Astrocyte (in vitro differentiated cells and primary cell): ENCODE measurements at regions not wholly inside any gene's neighbourhood (a gene's known extent, or its start where the extent isn't known, plus 50 kb on each side); places are given as distances from the start of the nearest gene placed in this dataset.

ENCODE experiments used
- DNase-seq: peaks from one replicate; pipeline ENCODE4 v3.0.0-alpha.2; 2010; ENCODE audit warnings: low read depth
- FAIRE-seq: peaks from 2 replicates; lab custom pipeline; 2011; peaks lifted over from hg19 to GRCh38; lab: Jason Lieb, UNC
- H2AFZ ChIP-seq: 2 replicates; pipeline ENCODE4 v1.6.0; 2012; ENCODE audit warnings: low read depth, low read length, inconsistent platforms
- H3K27ac ChIP-seq: 2 replicates; pipeline ENCODE4 v1.5.1; 2011; ENCODE audit warnings: low read depth, low read length, inconsistent platforms
- H3K27me3 ChIP-seq: 2 replicates; pipeline ENCODE4 v1.6.0; 2011; ENCODE audit warnings: low read length, inconsistent platforms; ENCODE audit not compliant: insufficient read depth
- H3K36me3 ChIP-seq: 2 replicates; pipeline ENCODE4 v1.5.1; 2011; ENCODE audit warnings: low read length, inconsistent platforms; ENCODE audit not compliant: insufficient read depth
- H3K4me1 ChIP-seq: 2 replicates; pipeline ENCODE4 v1.5.1; 2011; ENCODE audit warnings: low read length, inconsistent platforms; ENCODE audit not compliant: insufficient read depth
- H3K4me2 ChIP-seq: 2 replicates; pipeline ENCODE4 v1.6.0; 2012; ENCODE audit warnings: low read length, inconsistent platforms
- H3K4me3 ChIP-seq: 2 replicates; pipeline ENCODE4 v1.5.1; 2011; ENCODE audit warnings: low read depth, mild to moderate bottlenecking, low read length, inconsistent platforms; ENCODE audit not compliant: insufficient read depth
- H3K79me2 ChIP-seq: 2 replicates; pipeline ENCODE4 v1.6.0; 2012; ENCODE audit warnings: mild to moderate bottlenecking, low read length, inconsistent platforms; ENCODE audit not compliant: insufficient read depth
- H3K9ac ChIP-seq: 2 replicates; pipeline ENCODE4 v1.6.0; 2012; ENCODE audit warnings: mild to moderate bottlenecking, low read length, inconsistent platforms
- H3K9me3 ChIP-seq: 2 replicates; pipeline ENCODE4 v1.5.1; 2012; ENCODE audit warnings: low read depth, mild to moderate bottlenecking, low read length, inconsistent platforms; ENCODE audit not compliant: insufficient read depth
- H4K20me1 ChIP-seq: 2 replicates; pipeline ENCODE4 v1.6.0; 2012; ENCODE audit warnings: low read length, inconsistent platforms; ENCODE audit not compliant: insufficient read depth
- H3K27ac Mint-ChIP-seq: one replicate; pipeline ENCODE4 v1.8.0; 2021; ENCODE audit warnings: mild to moderate bottlenecking, mixed read lengths; ENCODE audit not compliant: unreplicated experiment
- H3K27me3 Mint-ChIP-seq: one replicate; pipeline ENCODE4 v1.8.0; 2021; ENCODE audit warnings: low read depth, mixed read lengths; ENCODE audit not compliant: unreplicated experiment
- H3K36me3 Mint-ChIP-seq: one replicate; pipeline ENCODE4 v1.8.0; 2021; ENCODE audit warnings: low read depth, mixed read lengths; ENCODE audit not compliant: unreplicated experiment
- H3K4me1 Mint-ChIP-seq: one replicate; pipeline ENCODE4 v1.8.0; 2021; ENCODE audit warnings: low read depth, mixed read lengths; ENCODE audit not compliant: unreplicated experiment
- H3K4me3 Mint-ChIP-seq: one replicate; pipeline ENCODE4 v1.8.0; 2021; ENCODE audit warnings: mild to moderate bottlenecking, moderate library complexity, mixed read lengths; ENCODE audit not compliant: unreplicated experiment
- H3K9me3 Mint-ChIP-seq: one replicate; pipeline ENCODE4 v1.8.0; 2021; ENCODE audit warnings: mild to moderate bottlenecking, mixed read lengths; ENCODE audit not compliant: unreplicated experiment
- EZH2 ChIP-seq: IDR thresholded peaks from 2 replicates; pipeline ENCODE4 v1.6.1; 2012; ENCODE audit warnings: mild to moderate bottlenecking, low read length, inconsistent platforms; ENCODE audit not compliant: insufficient read depth
- TF ChIP-seq, protein P1 (sequence below): IDR thresholded peaks from 2 replicates; pipeline ENCODE4 v1.5.1; 2011; ENCODE audit warnings: low read depth, mild to moderate bottlenecking, inconsistent platforms, low read length, moderate library complexity; ENCODE audit not compliant: insufficient read depth

DNA sequence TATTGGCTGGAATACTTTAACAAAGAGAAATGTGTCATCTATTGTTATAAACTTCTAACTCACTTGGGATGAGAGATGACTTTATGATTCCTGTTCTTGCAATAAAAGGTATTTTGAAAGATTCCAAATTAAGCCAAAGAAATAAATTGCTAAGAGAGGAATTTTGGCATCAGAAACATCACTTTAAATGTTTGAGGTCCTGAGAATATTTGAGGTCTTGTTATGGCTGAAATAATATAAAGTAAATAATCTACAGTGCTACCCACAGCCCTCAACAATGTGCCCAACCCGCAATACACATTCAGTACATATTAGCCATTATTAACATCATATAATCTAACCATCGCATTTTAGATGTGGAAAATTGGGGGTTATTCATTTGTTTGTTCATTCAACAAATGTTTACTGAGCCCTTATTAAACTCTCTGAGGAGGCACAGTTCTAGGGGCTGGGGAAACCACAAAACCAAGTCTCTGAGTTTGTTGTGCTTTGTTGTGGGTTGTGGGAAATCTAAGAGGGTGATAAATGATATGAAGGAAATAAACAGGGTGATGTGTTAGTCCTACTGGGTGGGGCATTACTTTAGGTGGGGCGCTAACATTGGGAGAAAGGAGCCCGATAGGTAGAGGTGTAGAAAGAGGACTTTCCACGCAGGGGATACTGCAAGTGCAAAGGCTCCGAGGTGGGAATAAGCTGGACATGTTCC is 135.2 kb upstream of the CLINT1 start:
- Mint-ChIP-seq H3K27me3 (no peaks in the 10 kb centered on the region), H3K9me3 (no peaks in the 10 kb centered on the region), H3K4me1 (peaks cover 15% of the 10 kb centered on the region), H3K36me3 (no peaks in the 10 kb centered on the region), H3K27ac (peak overlapping the region; percentile 34), H3K4me3 (no peak overlapping the region)
- Histone ChIP-seq H3K4me3 (no peak overlapping the region), H3K9me3 (no peaks in the 10 kb centered on the region), H3K9ac (no peak overlapping the region), H2AFZ (no peak overlapping the region), H3K79me2 (no peaks in the 10 kb centered on the region), H3K27me3 (no peaks in the 10 kb centered on the region), H3K27ac (no peak overlapping the region), H3K4me2 (no peak overlapping the region), H3K36me3 (no peaks in the 10 kb centered on the region), H3K4me1 (no peaks in the 10 kb centered on the region), H4K20me1 (no peaks in the 10 kb centered on the region)
- TF ChIP-seq, protein P1, sequence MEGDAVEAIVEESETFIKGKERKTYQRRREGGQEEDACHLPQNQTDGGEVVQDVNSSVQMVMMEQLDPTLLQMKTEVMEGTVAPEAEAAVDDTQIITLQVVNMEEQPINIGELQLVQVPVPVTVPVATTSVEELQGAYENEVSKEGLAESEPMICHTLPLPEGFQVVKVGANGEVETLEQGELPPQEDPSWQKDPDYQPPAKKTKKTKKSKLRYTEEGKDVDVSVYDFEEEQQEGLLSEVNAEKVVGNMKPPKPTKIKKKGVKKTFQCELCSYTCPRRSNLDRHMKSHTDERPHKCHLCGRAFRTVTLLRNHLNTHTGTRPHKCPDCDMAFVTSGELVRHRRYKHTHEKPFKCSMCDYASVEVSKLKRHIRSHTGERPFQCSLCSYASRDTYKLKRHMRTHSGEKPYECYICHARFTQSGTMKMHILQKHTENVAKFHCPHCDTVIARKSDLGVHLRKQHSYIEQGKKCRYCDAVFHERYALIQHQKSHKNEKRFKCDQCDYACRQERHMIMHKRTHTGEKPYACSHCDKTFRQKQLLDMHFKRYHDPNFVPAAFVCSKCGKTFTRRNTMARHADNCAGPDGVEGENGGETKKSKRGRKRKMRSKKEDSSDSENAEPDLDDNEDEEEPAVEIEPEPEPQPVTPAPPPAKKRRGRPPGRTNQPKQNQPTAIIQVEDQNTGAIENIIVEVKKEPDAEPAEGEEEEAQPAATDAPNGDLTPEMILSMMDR, result no peak
- no peak for TF ChIP-seq EZH2
- FAIRE-seq (no peak), DNase-seq (peak; percentile 18)

DNA sequence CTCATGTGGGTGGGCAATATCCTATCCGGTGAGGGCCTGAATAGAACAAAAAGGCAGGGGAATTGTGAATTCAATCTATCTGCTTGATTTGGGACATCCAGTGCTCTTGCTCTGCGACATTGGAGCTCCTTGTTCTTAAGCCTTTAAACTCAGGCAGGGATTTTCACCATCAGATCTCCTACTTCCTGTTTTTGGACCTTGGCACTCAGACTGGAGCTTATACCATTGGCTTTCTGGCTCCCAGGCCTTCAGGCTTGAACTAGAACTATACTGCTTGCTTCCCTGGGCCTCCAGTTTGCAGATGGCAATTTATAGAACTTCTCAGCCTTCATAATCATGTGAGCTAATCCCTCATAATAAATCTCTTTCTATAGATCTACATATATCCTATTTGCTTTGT is 134.3 kb upstream of the CLINT1 start:
- H3K27ac Mint-ChIP-seq, result no peak overlapping the region
- Histone ChIP-seq H3K36me3 (no peaks in the 10 kb centered on the region), H3K4me2 (no peak overlapping the region), H3K4me1 (no peaks in the 10 kb centered on the region), H3K27me3 (no peaks in the 10 kb centered on the region), H3K9ac (no peak overlapping the region), H3K79me2 (no peaks in the 10 kb centered on the region), H3K9me3 (no peaks in the 10 kb centered on the region), H2AFZ (no peak overlapping the region), H3K27ac (no peak overlapping the region), H4K20me1 (no peaks in the 10 kb centered on the region), H3K4me3 (no peak overlapping the region)
- H3K4me1 Mint-ChIP-seq, result peaks cover 15% of the 10 kb centered on the region
- no peak for DNase-seq
- H3K27me3 Mint-ChIP-seq, result no peaks in the 10 kb centered on the region
- no peaks in the 10 kb centered on the region for H3K9me3 Mint-ChIP-seq
- no peaks in the 10 kb centered on the region for H3K36me3 Mint-ChIP-seq
- TF ChIP-seq EZH2, result no peak
- TF ChIP-seq, protein P1, result no peak
- H3K4me3 Mint-ChIP-seq, result no peak overlapping the region
- no peak for FAIRE-seq

DNA sequence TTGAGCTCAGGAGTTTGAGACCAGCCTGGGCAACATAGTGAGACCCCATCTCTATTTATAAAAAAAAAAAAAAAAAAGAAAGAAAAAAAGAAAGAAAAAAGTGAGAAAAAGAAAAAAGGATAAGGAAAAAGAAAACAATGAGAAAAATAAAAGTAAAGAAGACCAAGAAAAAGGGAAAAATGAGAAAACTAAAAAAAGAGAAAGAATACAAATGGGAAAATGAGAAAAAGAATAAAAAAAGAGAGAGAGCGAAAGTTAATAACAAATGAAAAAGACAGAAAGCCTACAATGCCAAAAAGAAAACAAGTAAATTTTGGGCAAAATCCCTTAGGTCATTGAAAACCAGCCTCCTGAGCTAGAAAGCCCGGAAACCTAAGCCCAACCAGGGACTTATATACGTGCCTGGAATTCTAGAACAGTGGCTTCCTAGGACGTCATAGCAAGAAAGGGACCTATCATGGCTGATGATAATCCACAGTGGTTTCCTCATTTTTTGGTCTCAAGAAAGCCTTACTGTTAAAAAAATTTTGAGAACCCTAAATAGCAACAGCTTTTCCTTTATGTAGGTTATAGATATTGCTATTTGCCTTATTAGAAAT is 131.7 kb upstream of the CLINT1 start:
- Histone ChIP-seq H3K36me3 (no peaks in the 10 kb centered on the region), H3K79me2 (no peaks in the 10 kb centered on the region), H4K20me1 (no peaks in the 10 kb centered on the region), H3K4me3 (no peak overlapping the region), H3K4me1 (no peaks in the 10 kb centered on the region), H3K27ac (no peak overlapping the region), H3K9me3 (no peaks in the 10 kb centered on the region), H2AFZ (no peak overlapping the region), H3K9ac (no peak overlapping the region), H3K27me3 (no peaks in the 10 kb centered on the region), H3K4me2 (no peak overlapping the region)
- FAIRE-seq (no peak), DNase-seq (no peak)
- Mint-ChIP-seq H3K36me3 (no peaks in the 10 kb centered on the region), H3K27ac (no peak overlapping the region), H3K27me3 (peaks cover 2% of the 10 kb centered on the region), H3K9me3 (peaks cover 6% of the 10 kb centered on the region), H3K4me3 (no peak overlapping the region), H3K4me1 (peaks cover 12% of the 10 kb centered on the region)
- TF ChIP-seq, protein P1, result no peak
